ENCODE measurements at regions not wholly inside any gene's neighbourhood (a gene's known extent, or its start where the extent isn't known, plus 50 kb on each side); places are given as distances from the start of the nearest gene placed in this dataset.

DNA sequence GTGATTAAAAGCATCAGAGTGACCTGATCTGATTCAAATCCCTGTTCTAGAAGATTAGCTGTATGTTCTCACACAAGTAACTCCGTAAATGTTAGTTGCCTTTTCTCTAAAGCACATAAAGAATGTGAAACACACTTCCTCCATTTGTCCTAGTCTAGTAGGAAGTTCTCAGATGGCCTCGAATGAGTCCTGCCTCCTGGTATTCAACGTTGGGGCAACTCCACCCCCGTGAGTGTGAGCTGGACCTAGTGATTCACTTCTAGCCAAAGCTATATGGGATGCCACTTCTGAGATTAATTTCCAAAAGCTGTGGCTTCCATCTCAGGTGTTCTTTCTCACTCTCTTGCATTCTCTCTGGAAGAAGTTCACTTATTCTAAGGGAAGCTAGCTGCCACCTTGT is 267.6 kb downstream of the GPATCH2 start:
- TF ChIP-seq, protein P1, sequence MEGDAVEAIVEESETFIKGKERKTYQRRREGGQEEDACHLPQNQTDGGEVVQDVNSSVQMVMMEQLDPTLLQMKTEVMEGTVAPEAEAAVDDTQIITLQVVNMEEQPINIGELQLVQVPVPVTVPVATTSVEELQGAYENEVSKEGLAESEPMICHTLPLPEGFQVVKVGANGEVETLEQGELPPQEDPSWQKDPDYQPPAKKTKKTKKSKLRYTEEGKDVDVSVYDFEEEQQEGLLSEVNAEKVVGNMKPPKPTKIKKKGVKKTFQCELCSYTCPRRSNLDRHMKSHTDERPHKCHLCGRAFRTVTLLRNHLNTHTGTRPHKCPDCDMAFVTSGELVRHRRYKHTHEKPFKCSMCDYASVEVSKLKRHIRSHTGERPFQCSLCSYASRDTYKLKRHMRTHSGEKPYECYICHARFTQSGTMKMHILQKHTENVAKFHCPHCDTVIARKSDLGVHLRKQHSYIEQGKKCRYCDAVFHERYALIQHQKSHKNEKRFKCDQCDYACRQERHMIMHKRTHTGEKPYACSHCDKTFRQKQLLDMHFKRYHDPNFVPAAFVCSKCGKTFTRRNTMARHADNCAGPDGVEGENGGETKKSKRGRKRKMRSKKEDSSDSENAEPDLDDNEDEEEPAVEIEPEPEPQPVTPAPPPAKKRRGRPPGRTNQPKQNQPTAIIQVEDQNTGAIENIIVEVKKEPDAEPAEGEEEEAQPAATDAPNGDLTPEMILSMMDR (IDR thresholded peaks at IDR 0.05) = no peak
- TF ChIP-seq POLR2A (IDR thresholded peaks at IDR 0.05) = no peak
